ENCODE measurements at regions not wholly inside any gene's neighbourhood (a gene's known extent, or its start where the extent isn't known, plus 50 kb on each side); places are given as distances from the start of the nearest gene placed in this dataset.

GRCh38 chr4:86443495-86443894 is 83.6 kb upstream of the MAPK10 start:
- TF ChIP-seq CTCF (IDR thresholded peaks at IDR 0.05) (no peak), EZH2 (IDR thresholded peaks at IDR 0.05; ENCODE audit: borderline replicate concordance, insufficient read depth, low read depth, low read length, poor library complexity, severe bottlenecking) (no peak)
